PC-3 (cell line): ENCODE measurements at regions not wholly inside any gene's neighbourhood (a gene's known extent, or its start where the extent isn't known, plus 50 kb on each side); places are given as distances from the start of the nearest gene placed in this dataset.
"Not testable (repeated sequence)": the region's sequence is repeated elsewhere in the genome, so short reads cannot be mapped to it uniquely, and the experiment has no call there.

Experiments
- ATAC-seq: fragments of 200-7000 bp; cut with Tn5 transposase; 2 replicates; pipeline ENCODE4 v1.9.1; 2020; ENCODE audit warnings: mild to moderate bottlenecking, moderate library complexity
- BruUV-seq: library from RNA; stranded (reverse); fragments of 400-500 nt; replicated peaks from 2 replicates; lab custom pipeline; 2021; lab: Mats Ljungman, UMichigan
- CTCF ChIA-PET: fragments of 300-600 bp; sonication (Branson Sonifier 250); formaldehyde crosslinking; loops from one replicate; lab custom pipeline; 2022; ENCODE audit warnings: antibody characterized with exemption; lab: Charles Lee
- POLR2A ChIA-PET: fragments of 300-600 bp; sonication (Branson Sonifier 250); formaldehyde crosslinking; loops from one replicate; lab custom pipeline; 2022; ENCODE audit warnings: antibody characterized with exemption; ENCODE audit not compliant: unreplicated experiment; lab: Charles Lee
- DNase-seq: peaks from one replicate; pipeline ENCODE4 v3.0.0-alpha.2; 2015
- H2AFZ ChIP-seq: fragments of 300-600 bp; sonication (generic); 2 replicates; pipeline ENCODE4 v1.6.0; 2016; ENCODE audit warnings: antibody characterized with exemption, low read length
- H3F3A ChIP-seq: fragments of 300-600 bp; sonication (generic); one replicate; pipeline ENCODE4 v1.6.0; 2017; ENCODE audit warnings: antibody characterized with exemption, low read length, control low read depth, mild to moderate bottlenecking; ENCODE audit not compliant: unreplicated experiment
- H3K27ac ChIP-seq: fragments of 300-600 bp; sonication (generic); 2 replicates; pipeline ENCODE4 v1.5.1; 2016; ENCODE audit warnings: mild to moderate bottlenecking, low read length
- H3K27me3 ChIP-seq: fragments of 300-600 bp; sonication (generic); 2 replicates; pipeline ENCODE4 v1.6.1; 2016; ENCODE audit warnings: low read length, mixed read lengths
- H3K36me3 ChIP-seq: fragments of 300-600 bp; sonication (generic); 2 replicates; pipeline ENCODE4 v1.6.1; 2016; ENCODE audit warnings: low read depth, mixed run types, low read length, mixed read lengths
- H3K4me1 ChIP-seq: fragments of 300-600 bp; sonication (generic); 2 replicates; pipeline ENCODE4 v1.5.1; 2016; ENCODE audit warnings: low read length; ENCODE audit not compliant: insufficient read depth
- H3K4me2 ChIP-seq: fragments of 300-600 bp; sonication (generic); 2 replicates; pipeline ENCODE4 v1.6.0; 2016; ENCODE audit warnings: low read length
- H3K4me3 ChIP-seq: fragments of 300-600 bp; sonication (generic); 2 replicates; pipeline ENCODE4 v1.5.1; 2016; ENCODE audit warnings: mild to moderate bottlenecking, low read length, mixed read lengths
- H3K79me2 ChIP-seq: fragments of 300-600 bp; sonication (generic); 2 replicates; pipeline ENCODE4 v1.6.1; 2017; ENCODE audit warnings: low read length, mixed read lengths
- H3K9ac ChIP-seq: fragments of 300-600 bp; sonication (generic); 2 replicates; pipeline ENCODE4 v1.6.0; 2016; ENCODE audit warnings: mild to moderate bottlenecking, low read length
- H3K9me2 ChIP-seq: fragments of 300-600 bp; sonication (generic); replicated peaks from 2 replicates; pipeline ENCODE4 v1.6.1; 2016; ENCODE audit warnings: mixed run types, low read length, mixed read lengths
- H3K9me3 ChIP-seq: fragments of 300-600 bp; sonication (generic); 2 replicates; pipeline ENCODE4 v1.6.1; 2016; ENCODE audit warnings: low read length, mixed read lengths
- H4K20me1 ChIP-seq: fragments of 300-600 bp; sonication (generic); 2 replicates; pipeline ENCODE4 v1.6.1; 2016; ENCODE audit warnings: low read length, mixed read lengths
- EZH2 ChIP-seq: fragments of 300-600 bp; sonication (generic); IDR thresholded peaks from one replicate; pipeline ENCODE4 v1.6.1; 2017; ENCODE audit warnings: antibody characterized with exemption, mild to moderate bottlenecking, low read length; ENCODE audit not compliant: unreplicated experiment
- EZH2phosphoT487 ChIP-seq: fragments of 300-600 bp; sonication (generic); IDR thresholded peaks from 2 replicates; pipeline ENCODE4 v1.6.1; 2018; ENCODE audit warnings: mild to moderate bottlenecking, antibody characterized with exemption, low read length, borderline replicate concordance
- intact Hi-C: fragments of 100-400 bp; cut with micrococcal nuclease; formaldehyde crosslinking; loops from 2 replicates; pipeline ENCODE4 v1.9.0; 2023
- TF ChIP-seq, protein P1 (sequence below): fragments of 300-600 bp; sonication (generic); conservative IDR thresholded peaks from 2 replicates; pipeline ENCODE4 v1.5.1; 2017; ENCODE audit warnings: antibody characterized with exemption, low read depth, mild to moderate bottlenecking, low read length

DNA sequence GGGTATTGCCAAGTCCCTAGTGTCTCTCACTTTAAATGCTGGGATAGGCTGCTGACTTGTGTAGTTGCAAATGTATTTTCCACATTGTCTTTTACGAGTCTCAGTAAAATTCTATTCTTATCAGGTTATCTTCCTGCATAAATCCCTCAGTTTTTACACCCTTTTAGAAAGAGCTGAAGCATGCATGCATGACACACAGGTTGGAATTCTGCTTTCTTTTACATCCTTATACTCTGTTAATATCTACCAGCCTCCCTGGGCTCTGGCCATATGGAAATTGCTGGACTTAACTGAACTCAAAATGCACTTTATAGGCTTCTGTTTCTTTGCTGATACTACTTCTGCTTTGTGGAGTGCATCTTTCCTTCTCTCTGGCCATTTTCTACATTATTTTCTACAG is 477.4 kb downstream of the FRK start:
- POLR2A ChIA-PET: no interaction called here

DNA sequence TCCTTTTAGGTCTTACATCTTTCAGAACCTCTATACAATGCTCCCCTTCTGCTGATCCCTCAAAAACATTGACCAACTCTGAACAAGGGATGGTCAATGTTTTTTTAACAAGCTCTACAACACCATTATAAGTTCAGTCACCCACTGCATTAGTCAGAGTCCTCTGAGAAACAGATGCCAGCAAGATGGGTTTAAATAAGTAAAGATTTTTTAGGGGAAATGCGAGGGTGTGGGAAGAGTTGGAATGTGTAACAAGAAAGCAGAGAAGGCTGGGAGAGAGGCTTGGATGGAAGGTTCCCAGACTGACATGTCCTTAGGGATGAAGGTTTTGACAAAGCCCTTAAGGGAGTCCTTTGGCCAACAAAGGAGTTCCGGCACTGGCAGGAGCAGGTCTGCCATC is 478.3 kb downstream of the FRK start:
- POLR2A ChIA-PET: no interaction called here
- no TSS peak for BruUV-seq
- no peak overlapping the region for H2AFZ ChIP-seq

More for the DNA sequence above, 477.4 kb downstream of the FRK start:
- Histone ChIP-seq H3K9me3 (no peaks in the 10 kb centered on the region), H3K9ac (no peak overlapping the region), H3K4me3 (no peak overlapping the region), H3K4me2 (no peak overlapping the region), H4K20me1 (no peaks in the 10 kb centered on the region), H3K4me1 (no peaks in the 10 kb centered on the region), H3K36me3 (no peaks in the 10 kb centered on the region), H3K27me3 (no peaks in the 10 kb centered on the region), H3K9me2 (no peaks in the 10 kb centered on the region), H2AFZ (no peak overlapping the region), H3K79me2 (no peaks in the 10 kb centered on the region), H3F3A (no peaks in the 10 kb centered on the region), H3K27ac (no peak overlapping the region)
- no TSS peak for BruUV-seq
- TF ChIP-seq, protein P1, sequence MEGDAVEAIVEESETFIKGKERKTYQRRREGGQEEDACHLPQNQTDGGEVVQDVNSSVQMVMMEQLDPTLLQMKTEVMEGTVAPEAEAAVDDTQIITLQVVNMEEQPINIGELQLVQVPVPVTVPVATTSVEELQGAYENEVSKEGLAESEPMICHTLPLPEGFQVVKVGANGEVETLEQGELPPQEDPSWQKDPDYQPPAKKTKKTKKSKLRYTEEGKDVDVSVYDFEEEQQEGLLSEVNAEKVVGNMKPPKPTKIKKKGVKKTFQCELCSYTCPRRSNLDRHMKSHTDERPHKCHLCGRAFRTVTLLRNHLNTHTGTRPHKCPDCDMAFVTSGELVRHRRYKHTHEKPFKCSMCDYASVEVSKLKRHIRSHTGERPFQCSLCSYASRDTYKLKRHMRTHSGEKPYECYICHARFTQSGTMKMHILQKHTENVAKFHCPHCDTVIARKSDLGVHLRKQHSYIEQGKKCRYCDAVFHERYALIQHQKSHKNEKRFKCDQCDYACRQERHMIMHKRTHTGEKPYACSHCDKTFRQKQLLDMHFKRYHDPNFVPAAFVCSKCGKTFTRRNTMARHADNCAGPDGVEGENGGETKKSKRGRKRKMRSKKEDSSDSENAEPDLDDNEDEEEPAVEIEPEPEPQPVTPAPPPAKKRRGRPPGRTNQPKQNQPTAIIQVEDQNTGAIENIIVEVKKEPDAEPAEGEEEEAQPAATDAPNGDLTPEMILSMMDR: no peak
- TF ChIP-seq EZH2phosphoT487 (no peak), EZH2 (no peak)
- intact Hi-C loops: no loop called here
- DNase-seq: no peak
- CTCF ChIA-PET: no interaction called here
- no peak for ATAC-seq

DNA sequence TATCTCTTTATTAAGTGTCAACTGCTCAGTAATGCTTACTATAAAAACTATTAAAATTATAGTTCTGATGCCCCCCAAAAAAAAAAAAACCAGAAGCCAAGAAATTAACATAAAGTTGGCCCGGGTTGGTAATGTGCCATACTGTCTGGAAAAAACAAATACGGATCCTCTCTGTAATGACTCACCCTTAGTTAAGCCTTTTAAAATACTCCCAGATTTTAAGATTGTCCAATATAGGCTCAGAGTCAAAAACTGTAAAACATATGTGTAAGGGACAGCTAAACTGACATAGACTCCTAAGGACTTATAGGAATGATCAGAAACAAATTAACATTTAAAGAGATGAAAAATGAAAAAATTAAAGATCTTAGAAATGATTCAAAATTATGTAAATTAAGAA is 481.1 kb downstream of the FRK start:
- H3K27me3 ChIP-seq, H3K9me3 ChIP-seq, DNase-seq, H3K4me2 ChIP-seq, H3K9ac ChIP-seq, H3K4me1 ChIP-seq, H3K36me3 ChIP-seq, POLR2A ChIA-PET, H4K20me1 ChIP-seq, H3K79me2 ChIP-seq, H3K4me3 ChIP-seq, BruUV-seq, H2AFZ ChIP-seq, H3F3A ChIP-seq, H3K27ac ChIP-seq, H3K9me2 ChIP-seq, CTCF ChIA-PET, intact Hi-C loops: not testable (repeated sequence)
- ATAC-seq: peak; percentile 67; the same call in 1 of the 2 replicates

More for the DNA sequence above, 478.3 kb downstream of the FRK start:
- no peak overlapping the region for H3K4me2 ChIP-seq
- H3K9me3 ChIP-seq: no peaks in the 10 kb centered on the region
- H3K4me1 ChIP-seq: no peaks in the 10 kb centered on the region
- DNase-seq (no peak), ATAC-seq (no peak)
- intact Hi-C loops: no loop called here
- H3K27ac ChIP-seq: no peak overlapping the region
- H4K20me1 ChIP-seq: no peaks in the 10 kb centered on the region
- no peak overlapping the region for H3K9ac ChIP-seq
- no peaks in the 10 kb centered on the region for H3F3A ChIP-seq
- no peaks in the 10 kb centered on the region for H3K9me2 ChIP-seq
- CTCF ChIA-PET: no interaction called here
- H3K4me3 ChIP-seq: no peak overlapping the region
- no peaks in the 10 kb centered on the region for H3K27me3 ChIP-seq
- no peak for TF ChIP-seq EZH2
- TF ChIP-seq, protein P1: no peak
- TF ChIP-seq EZH2phosphoT487: no peak
- no peaks in the 10 kb centered on the region for H3K36me3 ChIP-seq
- H3K79me2 ChIP-seq: no peaks in the 10 kb centered on the region
